ENCODE measurements at regions not wholly inside any gene's neighbourhood (a gene's known extent, or its start where the extent isn't known, plus 50 kb on each side); places are given as distances from the start of the nearest gene placed in this dataset.

GRCh38 chr6:141593311-141593710 is 539.4 kb upstream of the GJE1 start:
- intact Hi-C loops (cut with micrococcal nuclease; ENCODE audit: unreplicated experiment) = no loop called here
- Mint-ChIP-seq H3K27me3 (ENCODE audit: insufficient read depth, unreplicated experiment) (no peaks in the 10 kb centered on the region), H3K27ac (ENCODE audit: unreplicated experiment) (no peak overlapping the region), H3K4me3 (ENCODE audit: unreplicated experiment) (no peak overlapping the region), H3K36me3 (ENCODE audit: insufficient read depth, unreplicated experiment) (no peaks in the 10 kb centered on the region), H3K4me1 (ENCODE audit: low read depth, unreplicated experiment) (no peaks in the 10 kb centered on the region), H3K9me3 (ENCODE audit: unreplicated experiment) (peaks cover 17% of the 10 kb centered on the region)
- no peak for DNase-seq
- ChIA-PET POLR2A (no interaction called here), CTCF (no interaction called here)
- Histone ChIP-seq H3K9me3 (no peaks in the 10 kb centered on the region), H3K4me1 (no peaks in the 10 kb centered on the region), H3K36me3 (ENCODE audit: control insufficient read depth, insufficient read depth, low read length) (no peaks in the 10 kb centered on the region), H3K4me3 (ENCODE audit: low read depth, low read length) (no peak overlapping the region), H3K27me3 (replicated peaks; ENCODE audit: control insufficient read depth, insufficient read depth, low read length) (no peaks in the 10 kb centered on the region)
- BruUV-seq (replicated peaks) = no TSS peak
- no peak for TF ChIP-seq CTCF (IDR thresholded peaks at IDR 0.05; ENCODE audit: insufficient read depth in 1 of 2, low read depth in 1 of 2, low read length in 1 of 2, severe bottlenecking in 1 of 2, unreplicated experiment in 1 of 2)

DNA sequence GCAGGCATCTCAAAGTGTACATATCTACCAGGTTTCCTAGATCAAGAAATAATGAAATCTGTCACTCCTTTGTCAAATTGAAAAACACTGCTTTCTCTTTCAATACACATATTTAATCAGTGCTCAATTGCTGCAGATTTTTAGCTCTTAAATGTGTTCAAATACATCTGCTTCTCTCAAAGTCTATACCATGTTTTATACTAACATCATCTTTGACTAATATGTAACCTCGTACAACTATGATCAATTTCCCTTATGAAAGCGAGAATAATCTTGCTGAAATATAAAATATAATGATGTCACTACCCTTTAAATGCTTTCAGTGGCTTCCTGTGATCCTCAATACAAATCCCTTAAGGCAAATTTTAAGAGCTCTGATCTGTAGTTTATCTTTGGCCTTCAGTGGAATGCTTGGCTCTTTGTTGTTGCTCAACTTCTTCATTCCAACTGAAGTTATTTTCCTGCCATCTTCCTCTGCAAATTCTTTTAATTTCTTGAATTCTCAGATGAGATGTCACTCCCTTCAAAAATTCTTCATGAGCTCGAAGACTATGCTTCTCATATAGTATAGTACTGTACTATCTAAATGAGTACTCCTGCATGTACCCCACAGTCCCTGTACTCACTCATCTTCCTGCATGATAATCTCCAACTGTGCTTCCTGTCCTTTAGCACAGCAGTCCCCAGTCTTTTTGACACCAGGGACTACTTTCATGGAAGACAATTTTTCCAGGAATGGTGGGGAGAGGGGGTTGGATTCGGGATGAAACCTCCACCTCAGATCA is 545.1 kb upstream of the GJE1 start:
- ChIA-PET CTCF (no interaction called here), POLR2A (no interaction called here)
- 0 out of 2 replicates have a peak, but pooled peaks cover 4% of the 10 kb centered on the region for H3K9me3 ChIP-seq
- BruUV-seq (replicated peaks) = no TSS peak
- H3K36me3 Mint-ChIP-seq (ENCODE audit: insufficient read depth, unreplicated experiment) = no peaks in the 10 kb centered on the region
- H3K9me3 Mint-ChIP-seq (ENCODE audit: unreplicated experiment) = peaks cover 20% of the 10 kb centered on the region
- intact Hi-C loops (cut with micrococcal nuclease; ENCODE audit: unreplicated experiment) = no loop called here
- H3K4me1 ChIP-seq = peaks cover 9% of the 10 kb centered on the region; the same call in 1 of the 2 replicates
- H3K36me3 ChIP-seq (ENCODE audit: control insufficient read depth, insufficient read depth, low read length) = no peaks in the 10 kb centered on the region
- H3K27ac Mint-ChIP-seq (ENCODE audit: unreplicated experiment) = no peak overlapping the region
- DNase-seq = peak in 1 of 2 experiments; percentile 8
- no peak overlapping the region for H3K4me3 ChIP-seq (ENCODE audit: low read depth, low read length)
- H3K27me3 Mint-ChIP-seq (ENCODE audit: insufficient read depth, unreplicated experiment) = no peaks in the 10 kb centered on the region
- peaks cover 8% of the 10 kb centered on the region for H3K4me1 Mint-ChIP-seq (ENCODE audit: low read depth, unreplicated experiment)
- no peaks in the 10 kb centered on the region for H3K27me3 ChIP-seq (replicated peaks; ENCODE audit: control insufficient read depth, insufficient read depth, low read length)
- H3K4me3 Mint-ChIP-seq (ENCODE audit: unreplicated experiment) = no peak overlapping the region
- TF ChIP-seq CTCF (IDR thresholded peaks at IDR 0.05; ENCODE audit: insufficient read depth in 1 of 2, low read depth in 1 of 2, low read length in 1 of 2, severe bottlenecking in 1 of 2, unreplicated experiment in 1 of 2) = no peak

DNA sequence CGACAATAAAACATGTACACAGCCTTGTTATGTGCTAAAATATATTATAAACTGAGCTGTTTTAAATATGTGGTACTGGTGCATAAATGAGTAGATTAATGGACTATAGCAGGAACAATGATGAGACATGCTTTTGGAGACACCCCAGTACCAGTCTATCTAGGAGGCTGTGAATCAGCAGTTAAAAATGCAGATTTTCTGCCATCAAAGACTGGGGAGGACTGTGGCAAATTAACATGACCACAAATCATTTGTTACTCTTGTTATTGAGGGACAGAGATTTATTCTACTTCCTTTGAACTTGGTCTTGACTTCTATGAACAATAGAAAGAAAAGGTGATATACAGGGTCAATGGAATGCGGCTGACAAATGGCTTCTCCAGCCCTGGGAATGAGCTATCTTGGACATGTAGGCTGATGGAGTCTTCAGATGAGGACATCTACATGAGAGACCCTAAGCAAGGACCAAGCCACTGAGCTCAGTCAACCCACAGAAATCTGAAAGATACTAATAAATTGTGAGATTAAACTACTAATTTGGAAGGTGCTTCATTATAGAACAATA is 551.7 kb upstream of the GJE1 start:
- TF ChIP-seq CTCF (IDR thresholded peaks at IDR 0.05; ENCODE audit: insufficient read depth in 1 of 2, low read depth in 1 of 2, low read length in 1 of 2, severe bottlenecking in 1 of 2, unreplicated experiment in 1 of 2) = no peak
- ChIA-PET POLR2A (no interaction called here), CTCF (no interaction called here)
- no peaks in the 10 kb centered on the region for H3K4me1 ChIP-seq
- Mint-ChIP-seq H3K9me3 (ENCODE audit: unreplicated experiment) (no peaks in the 10 kb centered on the region), H3K27ac (ENCODE audit: unreplicated experiment) (no peak overlapping the region), H3K4me3 (ENCODE audit: unreplicated experiment) (no peak overlapping the region), H3K27me3 (ENCODE audit: insufficient read depth, unreplicated experiment) (no peaks in the 10 kb centered on the region), H3K36me3 (ENCODE audit: insufficient read depth, unreplicated experiment) (no peaks in the 10 kb centered on the region), H3K4me1 (ENCODE audit: low read depth, unreplicated experiment) (no peaks in the 10 kb centered on the region)
- intact Hi-C loops (cut with micrococcal nuclease; ENCODE audit: unreplicated experiment) = no loop called here
- no peaks in the 10 kb centered on the region for H3K9me3 ChIP-seq
- DNase-seq = no peak
- no peaks in the 10 kb centered on the region for H3K27me3 ChIP-seq (replicated peaks; ENCODE audit: control insufficient read depth, insufficient read depth, low read length)
- H3K36me3 ChIP-seq (ENCODE audit: control insufficient read depth, insufficient read depth, low read length) = no peaks in the 10 kb centered on the region
- no peak overlapping the region for H3K4me3 ChIP-seq (ENCODE audit: low read depth, low read length)
- no TSS peak for BruUV-seq (replicated peaks)
